HG03103 (cell line): ENCODE measurements at regions not wholly inside any gene's neighbourhood (a gene's known extent, or its start where the extent isn't known, plus 50 kb on each side); places are given as distances from the start of the nearest gene placed in this dataset.

Source experiments
- ATAC-seq: cut with Tn5 transposase; IDR thresholded peaks from one replicate; pipeline ENCODE4 v1.9.1; 2021; ENCODE audit warnings: low read depth; ENCODE audit not compliant: unreplicated experiment

DNA sequence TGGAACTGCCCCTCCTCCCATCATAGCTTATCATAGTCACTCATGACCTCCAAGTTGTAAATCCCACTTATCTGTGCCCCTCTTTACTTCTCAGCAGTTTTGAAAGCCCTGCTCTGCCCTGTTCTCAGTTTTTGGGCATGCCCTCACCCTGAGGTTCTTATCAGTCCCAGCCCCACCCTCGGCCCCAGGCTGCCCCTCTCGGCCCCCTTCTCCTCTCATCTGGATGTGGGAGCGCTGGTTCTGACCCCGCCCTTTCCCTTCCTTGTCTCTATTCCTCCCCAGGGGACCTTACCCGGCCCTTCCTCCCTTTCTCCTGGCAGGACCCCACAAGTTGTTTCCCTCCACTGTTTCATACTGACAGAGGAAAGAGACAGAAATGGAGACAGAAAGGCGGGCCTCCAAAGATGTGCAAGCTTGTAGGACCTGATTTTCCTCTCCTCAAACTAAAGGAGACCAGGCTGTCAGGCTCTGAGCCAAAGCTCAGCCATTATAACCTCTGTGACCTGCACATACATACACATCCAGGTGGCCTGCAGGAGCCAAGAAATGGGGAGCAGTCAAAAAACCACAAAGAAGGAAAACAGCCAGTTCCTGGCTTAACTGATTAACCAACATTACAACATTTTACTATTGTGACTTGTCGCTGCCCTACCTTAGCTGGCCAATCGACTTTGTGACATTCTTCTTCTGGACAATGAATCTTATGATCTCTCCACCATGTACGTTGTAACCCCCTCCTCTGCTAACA lies 171.0 kb upstream of the HS6ST1 start:
- ATAC-seq: no peak

DNA sequence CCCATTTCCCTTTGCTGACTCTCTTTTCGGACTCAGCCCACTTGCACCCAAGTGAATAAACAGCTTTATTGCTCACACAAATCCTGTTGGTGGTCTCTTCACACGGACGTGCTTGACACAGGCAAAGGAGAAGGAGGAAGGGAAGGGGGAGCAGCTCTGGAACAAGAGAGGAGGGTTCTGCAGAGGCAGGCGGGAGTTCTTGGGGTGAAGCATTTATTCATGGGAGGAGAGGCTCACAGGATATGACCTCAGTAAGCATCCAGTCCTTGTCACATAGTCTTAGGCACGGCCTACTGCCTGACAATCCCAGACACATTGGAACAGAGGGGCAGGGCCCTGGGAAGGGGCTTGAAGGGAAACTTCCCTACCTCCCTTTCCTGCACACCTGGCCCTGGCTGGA lies 171.7 kb upstream of the HS6ST1 start:
- ATAC-seq: no peak

DNA sequence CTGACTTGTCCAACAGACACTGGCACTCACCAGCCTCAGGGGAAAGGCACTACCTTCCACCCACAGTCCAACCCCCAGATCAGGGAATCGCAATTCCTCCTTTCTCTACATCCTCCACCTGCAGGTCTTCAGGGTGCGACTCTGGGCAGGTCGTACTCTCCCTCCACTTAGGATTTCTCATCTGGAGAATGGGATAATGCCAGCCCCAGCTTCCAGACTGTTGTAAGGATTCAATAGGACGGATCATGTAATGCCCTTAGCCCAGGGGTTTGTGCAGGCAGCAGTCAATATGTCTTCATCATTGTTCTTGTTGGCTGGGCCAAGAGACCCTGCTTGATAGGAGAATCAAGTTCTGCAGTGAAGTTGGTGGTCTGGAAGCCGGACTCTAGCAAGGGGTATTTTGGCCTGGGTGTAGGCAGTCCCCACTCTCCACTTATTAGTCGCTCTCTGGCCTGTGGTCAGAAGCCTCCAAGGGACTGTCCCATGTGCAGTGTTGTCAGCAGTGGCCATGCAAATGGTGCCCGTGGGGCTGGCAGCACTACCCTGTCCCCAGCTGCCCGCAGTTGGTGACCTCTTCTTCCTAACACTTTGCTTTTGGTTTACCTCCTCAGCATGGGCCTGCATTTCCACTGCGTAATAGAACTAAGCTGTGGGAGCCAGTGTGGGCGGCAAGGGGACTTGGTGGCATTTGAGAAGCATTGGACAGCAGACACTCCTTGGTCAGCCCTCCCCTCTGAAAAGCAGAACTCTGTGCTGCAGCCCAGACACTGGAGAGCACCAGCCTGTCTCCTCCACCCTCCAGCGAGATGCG lies 172.4 kb upstream of the HS6ST1 start:
- ATAC-seq: no peak

DNA sequence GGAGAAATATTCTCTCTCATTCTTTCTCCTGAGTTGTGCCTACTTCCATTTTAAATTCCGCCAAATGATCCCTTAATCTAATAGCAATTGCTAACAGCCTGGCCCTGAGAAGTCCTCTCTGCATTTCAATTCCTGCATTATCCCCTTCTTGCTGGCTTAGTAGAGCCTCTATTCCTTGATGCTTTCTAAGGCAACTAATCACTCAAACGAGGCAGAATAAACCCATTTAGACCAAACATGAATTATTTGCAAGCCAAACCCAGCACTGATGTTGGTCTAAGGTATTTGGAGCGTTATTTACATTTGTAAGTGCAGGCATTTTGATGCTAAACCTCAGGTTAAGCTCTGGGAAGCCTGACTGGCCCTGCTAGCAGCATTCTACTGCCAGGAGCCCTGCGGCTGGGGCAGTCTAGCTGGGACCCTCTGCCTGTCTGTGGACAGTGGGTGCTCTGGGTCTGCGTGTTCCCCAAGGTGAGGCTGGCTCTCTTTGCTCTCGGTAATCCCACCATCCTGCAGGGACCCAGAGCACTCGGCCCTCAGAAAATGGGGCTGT lies 173.1 kb upstream of the HS6ST1 start:
- no peak for ATAC-seq

DNA sequence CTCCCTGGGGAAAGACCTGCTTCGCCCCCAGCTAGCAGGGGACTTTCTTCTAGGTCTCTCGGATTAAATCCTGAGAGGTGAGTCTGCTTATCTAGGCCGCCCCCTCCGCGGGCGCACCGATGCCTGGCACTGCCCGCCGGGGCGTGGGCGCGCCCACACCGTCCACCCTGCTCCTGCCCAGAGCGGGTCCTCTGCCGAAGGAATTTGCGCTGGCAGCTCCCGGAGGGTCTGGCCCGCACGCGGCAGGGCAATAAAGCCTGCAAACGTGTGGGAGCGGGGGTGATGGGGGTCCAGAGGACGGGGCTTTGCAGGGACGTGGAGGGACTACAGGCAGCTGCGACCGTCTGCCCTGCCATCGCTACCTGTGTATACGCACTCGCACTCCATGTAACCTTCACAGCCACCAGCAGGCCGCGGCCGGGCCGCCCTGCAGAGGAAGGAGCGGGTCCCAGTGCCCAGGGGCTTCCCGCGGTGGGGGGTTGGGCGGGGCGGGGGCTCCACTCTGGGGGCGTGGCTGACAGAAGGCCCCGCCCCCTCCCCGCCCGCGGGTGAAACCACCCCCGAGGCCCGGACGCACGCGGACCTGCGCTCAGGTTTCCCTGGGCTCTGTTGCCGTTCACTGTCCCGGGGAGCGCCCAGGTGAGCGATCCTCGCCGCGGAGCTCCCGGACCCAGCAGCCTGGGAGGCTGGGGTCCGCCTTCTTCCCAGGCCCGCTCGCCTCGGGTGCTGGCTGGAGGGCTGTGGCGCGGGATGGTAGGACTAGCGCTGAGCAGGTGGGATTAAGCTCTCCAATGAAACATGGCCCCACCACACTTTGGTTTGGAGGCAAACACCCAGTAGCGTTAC lies 174.5 kb upstream of the HS6ST1 start:
- ATAC-seq: no peak

DNA sequence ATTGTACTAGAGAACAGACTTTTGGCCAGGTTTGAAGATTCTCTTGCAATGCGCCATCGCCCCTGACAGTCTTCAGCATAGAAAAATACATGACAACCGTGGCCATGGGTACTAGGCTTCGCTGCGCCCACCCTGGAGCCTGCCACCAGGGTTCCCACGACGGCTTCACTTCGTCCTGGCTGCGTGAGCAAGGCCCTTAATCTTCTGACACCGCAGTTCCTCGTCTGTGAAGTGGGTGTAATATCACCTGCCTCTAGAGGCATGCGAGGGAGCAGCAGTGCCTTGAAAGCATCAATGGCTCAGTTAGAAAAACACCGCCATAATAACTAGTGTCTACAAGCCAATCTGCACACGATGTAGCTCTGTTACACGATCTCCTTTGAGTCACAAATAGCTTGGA lies 175.2 kb upstream of the HS6ST1 start:
- ATAC-seq: no peak

DNA sequence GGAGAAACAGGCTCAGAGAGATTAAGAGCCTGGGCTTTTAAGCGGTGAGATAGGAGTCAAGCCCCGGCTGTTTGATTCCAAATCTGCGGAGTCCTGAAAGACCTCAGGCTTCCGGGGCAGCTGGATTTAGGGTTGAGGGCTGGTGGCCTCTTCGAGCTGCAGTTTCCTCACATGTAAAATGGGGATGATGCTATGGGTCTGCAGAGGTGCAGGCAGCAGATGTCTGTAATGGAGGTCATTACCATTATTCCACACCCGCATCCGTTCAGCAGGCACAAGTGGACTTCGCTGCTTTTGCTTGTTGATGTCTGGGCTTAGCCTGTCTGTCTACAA lies 175.6 kb upstream of the HS6ST1 start:
- ATAC-seq: no peak

DNA sequence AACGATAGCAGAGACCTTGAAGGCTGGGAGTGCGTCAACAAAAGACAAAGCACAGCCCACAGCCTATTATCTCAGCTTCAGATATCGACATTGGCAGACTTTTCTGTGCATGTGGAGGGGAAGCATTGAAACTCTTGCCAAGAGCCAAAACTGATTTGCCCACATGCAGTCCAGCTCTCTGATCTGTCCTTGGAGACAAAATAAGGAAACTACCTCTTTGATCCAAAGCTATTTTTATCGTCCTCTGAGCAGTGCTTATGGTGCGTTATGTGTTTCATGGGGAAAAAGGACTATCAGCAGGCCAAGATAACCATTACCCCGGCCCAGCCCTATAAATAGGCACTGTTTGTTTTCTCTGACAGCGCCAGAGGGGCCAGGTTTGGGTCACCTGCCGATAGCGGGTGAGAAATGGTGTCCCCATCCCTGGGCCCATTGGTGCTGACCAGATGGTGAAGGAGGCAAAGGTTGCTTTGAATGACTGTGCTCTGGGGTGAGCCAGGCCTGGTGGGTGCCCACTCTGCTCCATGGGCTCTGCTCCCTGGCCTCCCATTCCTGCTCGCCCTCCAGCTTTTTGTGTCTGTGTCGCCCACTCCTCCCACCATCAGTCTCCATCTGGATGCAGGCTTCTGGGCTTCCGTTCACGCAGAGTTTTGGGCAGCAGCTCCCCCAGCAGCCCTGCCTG lies 176.1 kb upstream of the HS6ST1 start:
- no peak for ATAC-seq

DNA sequence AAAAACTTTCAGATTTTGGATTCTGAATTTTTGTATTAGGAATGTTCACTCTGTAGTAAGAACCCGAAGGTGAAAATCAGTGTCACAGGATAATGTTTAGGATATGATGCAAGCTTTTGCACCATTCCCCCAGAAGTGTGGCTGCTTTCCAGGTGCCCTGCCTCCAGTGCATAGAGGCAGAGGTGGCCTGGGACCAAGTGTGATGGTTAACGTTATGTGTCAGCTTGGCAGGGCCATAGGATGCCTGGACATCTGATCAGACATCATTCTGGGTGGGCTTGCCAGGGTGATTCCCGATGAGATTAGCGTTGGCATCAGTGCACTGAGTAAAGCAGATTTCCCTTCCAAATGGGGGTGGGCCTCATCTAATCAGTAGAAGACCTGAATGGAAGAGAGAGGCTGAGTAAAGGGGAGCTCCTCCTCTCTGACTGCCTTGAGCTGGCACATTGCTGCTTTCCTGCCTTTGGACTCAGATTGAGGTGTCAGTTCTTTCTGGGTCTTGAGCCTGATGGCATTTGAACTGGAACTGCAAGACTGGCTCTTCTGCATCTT lies 177.4 kb upstream of the HS6ST1 start:
- no peak for ATAC-seq

DNA sequence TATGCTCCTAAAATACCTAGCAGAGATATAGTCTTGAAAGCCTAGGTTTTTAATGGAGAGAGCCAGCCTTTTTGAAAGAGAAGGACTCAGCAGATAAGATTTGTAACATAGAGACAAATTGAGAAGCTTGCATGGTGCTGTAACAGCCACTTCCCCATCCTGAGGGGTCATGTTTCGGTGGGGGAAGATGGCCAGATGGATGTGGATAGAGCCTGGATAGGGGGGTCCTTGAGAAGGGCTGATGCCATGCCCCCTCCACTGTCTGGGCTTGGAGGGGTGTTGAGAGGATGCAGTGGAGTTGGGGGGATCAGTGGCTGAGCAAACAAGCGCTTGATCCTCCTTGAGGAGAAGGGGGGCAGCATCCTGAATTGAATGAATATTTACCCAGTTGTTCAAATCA lies 178.0 kb upstream of the HS6ST1 start:
- ATAC-seq: no peak

DNA sequence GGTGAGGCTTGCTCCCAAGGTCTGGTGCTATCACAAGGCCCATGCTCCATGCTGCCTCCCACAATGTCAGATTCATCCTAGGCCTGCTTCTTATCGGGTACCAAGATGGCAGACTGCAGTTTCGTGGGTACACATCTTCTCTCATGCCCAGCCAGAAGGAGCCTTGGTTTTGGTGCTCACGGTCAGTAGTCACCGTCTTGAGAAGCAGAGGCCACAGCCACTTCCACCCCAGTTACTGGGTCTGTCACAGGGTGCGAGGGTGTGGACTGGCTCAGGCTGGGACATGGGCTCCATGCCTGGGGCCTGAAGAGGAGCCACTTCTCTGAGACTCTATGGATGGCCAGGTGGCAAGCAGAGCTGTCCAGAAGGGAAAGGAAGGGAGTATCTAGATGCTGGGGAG lies 178.8 kb upstream of the HS6ST1 start:
- ATAC-seq: no peak

DNA sequence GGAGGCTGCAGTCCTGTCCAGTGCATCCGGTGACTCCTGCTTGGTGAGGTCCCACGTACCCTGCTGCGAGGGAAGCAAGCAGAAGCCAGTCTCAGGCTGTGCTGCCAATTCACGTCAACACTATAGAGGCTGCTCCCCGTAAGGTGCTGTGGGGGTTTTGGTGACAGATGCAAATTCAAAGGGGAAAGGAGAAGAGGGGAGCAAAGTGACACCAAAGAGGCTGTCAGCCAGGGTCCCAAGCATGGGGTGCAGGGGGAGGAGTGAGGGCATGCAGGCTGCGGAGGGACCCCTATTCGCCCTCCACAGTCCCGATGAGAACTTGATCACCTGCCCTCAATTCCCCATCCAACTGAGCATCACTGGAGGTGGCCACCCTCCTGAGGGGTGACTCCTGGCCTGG lies 179.4 kb upstream of the HS6ST1 start:
- ATAC-seq: no peak

DNA sequence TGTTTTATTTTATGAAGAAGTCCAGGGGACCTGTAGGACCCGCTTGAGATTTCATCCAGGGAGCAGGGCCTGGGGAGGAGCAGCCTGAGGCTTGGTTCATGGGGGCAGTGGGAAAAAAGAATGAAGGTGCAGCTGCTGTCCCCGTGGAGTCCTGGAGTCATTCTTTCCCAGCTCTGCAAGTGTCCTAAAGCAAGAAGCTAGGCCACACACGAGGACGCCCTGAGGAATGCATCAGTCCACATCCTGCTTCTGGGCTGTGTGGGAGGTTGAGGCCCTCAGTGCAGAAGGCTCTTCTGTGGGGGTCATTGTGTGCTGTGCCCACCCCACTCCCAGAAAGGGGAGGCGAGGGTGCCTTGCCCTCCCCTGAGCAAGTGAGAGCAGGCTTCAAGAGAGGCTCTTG lies 179.9 kb upstream of the HS6ST1 start:
- no peak for ATAC-seq

DNA sequence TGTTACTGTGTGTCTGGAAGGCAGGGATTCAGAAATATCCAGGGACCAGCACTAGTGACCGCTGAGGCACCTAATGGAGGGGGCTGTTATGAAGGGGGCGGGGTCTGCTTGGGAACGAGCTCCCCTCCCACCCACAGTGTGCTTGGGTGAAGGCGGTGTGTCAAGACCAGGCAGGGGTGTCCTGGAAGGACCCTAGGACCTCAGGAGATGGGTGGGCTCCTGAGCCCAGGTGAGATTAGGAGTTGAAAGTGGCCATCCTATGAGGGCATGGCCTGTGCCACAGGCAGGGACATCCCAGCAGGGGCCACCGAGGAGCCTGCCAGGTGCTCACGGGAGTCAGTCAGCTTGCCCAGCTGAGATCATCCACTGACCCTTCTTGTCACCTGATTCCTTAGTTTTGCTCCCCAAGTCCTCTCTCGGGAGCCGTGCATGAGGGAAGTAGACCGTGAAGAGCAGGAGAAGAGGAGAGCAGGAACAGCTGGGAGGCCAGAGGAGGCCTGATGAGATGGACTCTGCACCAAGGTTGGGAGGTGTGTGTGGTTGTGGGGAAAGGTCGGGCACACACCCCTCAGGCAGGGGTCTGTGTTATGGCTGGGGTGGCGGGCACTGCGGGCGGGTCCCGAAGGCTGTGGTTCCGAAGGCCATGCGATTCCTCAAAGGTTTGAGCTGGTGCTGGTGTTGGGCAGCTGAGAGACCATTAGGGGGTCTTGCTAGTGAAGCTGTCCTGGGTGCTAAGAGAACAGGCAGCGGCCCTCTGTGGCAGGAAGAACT lies 180.9 kb upstream of the HS6ST1 start:
- ATAC-seq: no peak

DNA sequence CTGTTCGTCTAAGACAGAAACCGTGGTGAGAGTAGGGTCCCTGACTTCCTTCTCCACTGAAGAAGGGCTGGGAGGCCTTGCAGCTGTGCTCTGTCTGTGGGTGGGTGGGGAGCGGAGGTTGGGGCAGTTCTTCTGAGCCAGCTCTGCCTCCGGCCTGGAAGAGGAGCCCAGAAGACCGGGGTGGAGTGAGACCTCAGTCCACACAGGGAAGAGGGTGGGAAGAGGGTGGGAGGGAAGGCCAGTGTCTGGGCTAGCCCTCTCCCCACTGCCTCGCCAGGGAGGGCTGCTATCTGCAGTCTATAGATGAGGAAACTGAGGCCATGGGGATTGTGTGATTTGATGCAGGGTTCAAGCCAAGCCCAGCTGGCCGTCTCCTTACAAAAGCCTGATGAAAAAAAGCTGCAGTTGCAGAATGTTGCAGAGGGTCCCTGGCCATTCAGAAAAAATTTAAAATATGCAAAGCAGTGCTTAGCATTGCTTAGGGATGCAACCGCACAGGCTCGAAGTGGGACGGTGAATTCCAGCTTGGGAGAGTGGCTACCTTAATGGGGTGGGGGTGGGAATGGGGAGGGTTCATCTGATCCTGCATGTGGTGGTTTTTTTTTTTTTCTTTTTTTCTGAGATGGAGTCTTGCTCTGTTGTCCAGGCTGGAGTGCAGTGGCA lies 181.6 kb upstream of the HS6ST1 start:
- ATAC-seq: no peak

DNA sequence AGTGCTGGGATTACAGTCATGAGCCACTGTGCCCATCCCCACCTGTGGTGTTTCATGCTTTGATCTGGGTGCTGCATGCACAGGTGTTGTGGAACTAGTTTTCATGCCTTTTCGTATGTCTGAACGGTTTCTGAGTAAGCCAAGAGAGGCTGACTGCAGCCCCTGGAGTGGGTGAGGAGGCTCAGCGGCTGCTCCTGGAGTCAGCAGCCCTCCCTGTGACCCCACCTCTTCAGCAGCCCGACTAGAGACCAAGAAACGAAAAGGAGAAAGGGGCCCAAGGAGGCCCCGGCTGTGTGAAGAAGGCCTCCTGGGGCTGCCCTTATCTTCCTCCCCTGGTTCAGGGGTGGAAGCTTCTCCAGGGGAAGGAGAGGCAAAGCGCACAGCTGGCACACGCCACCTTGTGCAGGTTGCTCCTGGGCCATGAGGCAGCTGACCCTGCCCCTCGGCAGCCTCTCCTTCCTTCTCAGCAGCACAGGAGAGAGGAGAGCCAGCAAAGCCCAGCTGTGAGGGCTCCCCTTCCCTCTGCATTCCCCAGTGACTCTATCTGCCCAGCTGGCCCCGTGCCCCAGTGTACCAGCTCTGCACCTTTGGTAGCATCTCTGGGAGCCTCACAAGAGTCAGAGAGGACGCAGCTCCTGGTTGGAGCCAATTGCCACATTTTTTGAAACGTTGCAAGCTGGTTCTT lies 182.5 kb upstream of the HS6ST1 start:
- ATAC-seq: no peak

DNA sequence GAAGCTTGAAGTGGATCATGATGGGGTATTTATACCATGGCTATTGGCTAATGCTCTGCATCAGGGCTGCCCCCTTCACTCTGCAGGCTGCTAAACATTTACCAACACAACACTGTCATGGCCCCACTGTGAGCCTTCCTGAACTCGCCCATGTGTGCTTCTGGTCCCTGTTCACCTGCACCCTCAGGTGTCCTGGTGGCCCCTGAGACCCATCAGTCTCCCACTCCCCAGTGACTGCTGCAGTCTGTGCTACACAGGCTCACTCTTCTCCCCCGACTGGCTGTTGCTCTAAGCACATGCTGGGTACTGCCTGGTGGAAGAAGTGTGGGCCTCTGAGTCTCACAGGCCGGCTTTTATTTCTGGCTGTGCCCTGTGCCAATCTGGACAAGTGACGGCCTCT lies 183.0 kb upstream of the HS6ST1 start:
- ATAC-seq: no peak

DNA sequence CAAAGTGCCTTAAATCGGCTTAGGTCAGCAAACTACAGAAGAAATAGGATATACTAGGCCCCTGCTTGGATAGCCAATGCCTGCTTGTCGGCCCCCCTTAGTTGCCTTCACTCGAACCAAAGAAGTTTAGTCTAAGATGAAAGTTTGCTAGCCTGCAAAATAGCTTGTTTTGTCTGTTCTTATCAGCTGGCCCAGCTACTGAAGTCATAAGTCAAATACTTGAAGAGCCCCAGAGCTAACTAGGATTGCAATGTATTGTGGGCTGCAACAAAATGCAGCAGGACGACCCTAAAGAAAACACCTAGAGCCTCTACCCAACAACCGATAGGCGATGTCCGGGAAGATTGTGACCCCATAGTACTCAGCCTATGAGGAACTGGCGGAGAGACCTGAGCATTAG lies 183.5 kb upstream of the HS6ST1 start:
- no peak for ATAC-seq
